Stimulated activated CD8-positive, alpha-beta memory T cell treated with anti-CD3 and anti-CD28 coated beads, Interleukin-15, amount 100 ng/mL, for 4 hours (primary cell): ENCODE measurements at regions not wholly inside any gene's neighbourhood (a gene's known extent, or its start where the extent isn't known, plus 50 kb on each side); places are given as distances from the start of the nearest gene placed in this dataset.

Experiments used
- DNase-seq, 2 donors: peaks; one replicate each; pipeline ENCODE4 v3.0.0-alpha.2; 2020; ENCODE audit warnings: low read depth in 2 of 2

DNA sequence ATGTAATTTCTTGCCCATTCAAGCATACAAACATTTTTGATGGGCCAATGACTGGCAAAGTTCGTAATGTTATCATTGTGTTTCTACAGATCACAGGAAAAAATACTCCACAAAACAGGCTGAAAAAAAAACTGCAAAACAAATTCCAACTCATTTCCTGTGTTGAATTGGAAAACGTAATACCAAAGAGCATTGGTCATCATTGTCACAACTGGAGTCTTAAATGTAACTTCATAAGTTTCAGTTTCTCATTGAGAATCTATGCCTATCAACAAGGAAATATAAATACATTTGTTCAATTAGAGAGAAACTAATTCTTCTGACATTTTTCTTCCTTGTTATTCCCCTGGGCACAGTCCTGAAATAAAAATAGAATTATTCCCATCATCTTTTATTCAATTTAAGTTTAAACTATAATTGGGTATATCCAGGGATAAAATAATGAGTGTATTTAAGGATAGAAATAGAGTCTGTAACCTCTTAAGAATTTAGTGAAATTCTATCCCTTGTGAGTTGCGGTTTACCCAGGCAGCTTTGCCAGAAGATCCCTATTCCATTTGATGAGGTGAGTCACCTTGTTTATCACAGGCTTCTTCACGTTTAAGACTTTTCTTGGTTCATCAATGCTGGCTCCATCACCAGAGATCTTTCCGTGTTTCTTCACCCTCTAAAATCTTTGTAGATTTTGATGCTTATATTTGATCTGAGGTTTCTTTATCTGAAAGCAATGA lies 112.7 kb upstream of the ITGA1 start:
- no peak for DNase-seq

DNA sequence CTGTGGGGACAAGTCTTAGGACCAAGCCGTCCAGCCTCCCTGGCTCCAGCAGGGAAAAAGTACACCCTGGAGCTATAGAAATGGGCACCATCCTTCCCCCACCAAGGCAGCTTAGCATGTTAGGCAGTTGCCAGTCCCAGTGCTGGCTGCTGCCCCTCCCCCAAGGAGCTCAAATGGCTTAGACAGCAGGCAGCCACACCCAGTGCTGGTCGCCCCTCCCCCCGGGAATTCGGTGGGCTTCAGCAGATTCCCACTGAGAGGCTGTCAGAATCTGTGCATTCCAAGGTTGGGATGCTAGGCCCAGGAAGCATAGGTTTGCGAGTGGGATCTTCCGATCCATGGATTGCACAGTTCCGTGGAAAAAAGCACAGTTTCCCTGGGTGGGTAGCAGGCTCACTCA lies 105.2 kb upstream of the ITGA1 start:
- DNase-seq, result no peak

DNA sequence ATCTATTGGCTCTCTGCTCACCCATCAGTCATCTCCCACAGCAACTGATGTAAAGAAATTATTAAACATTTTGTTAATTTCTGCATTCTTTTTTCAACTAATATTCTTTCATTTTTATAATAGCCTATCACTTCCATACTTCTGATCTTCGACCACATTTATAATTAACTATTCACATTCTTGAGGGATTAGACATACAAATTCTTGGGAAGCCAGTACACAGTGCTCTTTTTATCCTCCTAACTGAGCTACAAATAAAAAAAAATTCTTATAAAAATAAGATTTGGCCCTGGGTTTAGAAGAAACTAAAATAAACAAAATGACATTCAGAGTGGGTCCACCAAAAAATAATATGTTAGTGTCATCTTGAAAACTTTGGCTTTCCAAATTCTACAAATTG lies 103.7 kb upstream of the ITGA1 start:
- no peak for DNase-seq

DNA sequence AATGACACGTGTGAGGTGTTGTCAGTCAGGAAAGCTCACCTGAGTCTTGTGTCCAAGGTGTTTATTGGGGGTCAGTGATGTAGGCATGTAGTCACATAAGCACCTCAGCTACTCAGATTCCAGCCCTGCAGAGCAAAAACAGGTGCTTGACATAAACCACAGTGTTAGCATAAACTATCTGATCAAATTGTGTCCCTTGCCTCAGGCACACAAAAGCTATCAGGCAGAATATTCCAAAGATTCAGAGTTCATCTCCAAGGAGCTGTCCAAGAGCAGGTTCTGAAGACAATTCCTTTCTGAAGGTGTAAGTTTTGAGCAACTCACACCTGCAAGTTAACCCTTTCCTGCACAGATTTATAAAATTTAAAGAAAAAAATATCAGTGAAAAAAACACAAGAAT lies 102.2 kb upstream of the ITGA1 start:
- DNase-seq, result no peak

DNA sequence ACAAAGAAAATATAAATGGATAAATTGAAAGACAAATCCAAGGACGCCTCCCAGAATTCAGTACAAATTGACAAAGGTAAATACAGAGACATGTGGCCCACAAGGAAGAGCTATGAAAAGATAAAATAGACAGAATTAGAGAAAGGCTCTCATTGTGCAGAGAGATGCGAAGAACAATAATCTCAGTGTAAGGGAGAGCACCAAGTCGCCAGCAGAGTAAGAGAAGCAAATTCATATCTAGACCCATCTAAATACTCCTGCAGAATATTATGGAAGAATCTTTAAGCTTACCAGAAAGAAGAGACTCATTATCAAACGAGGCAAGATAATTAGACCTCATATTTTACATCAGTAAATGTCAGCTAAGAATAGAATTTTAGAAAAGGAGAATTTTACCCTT lies 101.7 kb upstream of the ITGA1 start:
- DNase-seq, result no peak

DNA sequence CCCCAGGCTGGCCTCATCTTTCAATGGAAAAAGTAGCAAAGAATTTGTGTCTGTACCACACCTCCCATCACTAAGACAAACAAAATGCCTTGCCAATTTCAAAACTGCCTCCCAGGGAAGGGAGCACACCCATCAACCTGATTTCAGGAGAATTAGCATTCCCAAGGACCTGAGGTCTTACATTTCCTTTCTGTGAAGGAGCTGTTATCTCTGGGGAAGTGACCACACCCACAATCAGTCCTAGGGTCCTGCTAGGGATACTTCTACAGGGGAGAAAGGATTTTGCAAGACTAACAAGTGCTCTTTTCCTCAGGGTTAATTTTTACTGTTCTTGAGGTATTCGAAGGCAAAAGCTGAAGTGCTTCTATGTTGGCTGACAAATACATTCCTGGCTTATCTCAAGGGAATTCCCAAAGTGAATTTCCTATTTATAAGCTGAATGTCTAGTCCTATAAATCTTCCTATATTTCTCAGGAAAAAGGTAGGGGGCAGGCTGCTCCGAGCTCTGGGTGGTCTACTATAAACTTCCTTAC lies 97.4 kb upstream of the ITGA1 start:
- no peak for DNase-seq

DNA sequence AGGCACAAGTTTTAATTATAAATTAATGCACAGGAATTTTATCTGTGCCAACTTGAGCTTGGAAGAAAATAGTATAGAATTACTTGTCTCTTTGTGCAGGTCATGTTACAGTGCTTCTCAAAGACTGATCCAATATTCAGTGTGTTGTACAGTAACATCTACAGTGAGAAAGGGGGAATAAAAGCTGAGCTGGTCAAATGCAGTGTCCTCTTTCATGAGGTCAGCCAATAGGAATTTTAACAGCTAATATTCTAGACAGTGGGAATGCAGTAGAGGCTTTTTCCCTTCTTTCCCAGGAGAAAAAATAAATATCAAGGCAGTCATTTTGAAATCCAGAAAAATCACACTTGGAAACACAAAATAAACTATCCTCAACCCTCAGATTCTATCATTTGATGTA lies 95.7 kb upstream of the ITGA1 start:
- no peak for DNase-seq

DNA sequence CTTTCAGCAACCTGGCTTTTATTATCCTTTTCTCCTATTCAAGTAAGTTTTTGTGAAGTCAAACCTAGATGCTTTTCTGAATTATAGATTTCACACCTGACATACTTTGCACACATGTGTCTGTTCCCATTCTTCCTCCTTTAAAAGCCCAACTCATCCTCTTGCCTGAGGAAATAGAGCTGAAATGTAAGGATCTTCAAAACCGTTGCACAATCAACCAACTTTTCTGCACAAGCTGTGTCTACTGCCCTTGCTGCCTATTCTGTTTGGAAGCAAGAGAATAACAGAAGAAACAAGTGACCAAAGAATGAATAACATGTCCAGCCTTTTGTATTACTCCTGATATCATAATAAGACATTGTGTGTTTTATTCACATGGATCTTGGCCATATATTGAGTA lies 95.1 kb upstream of the ITGA1 start:
- DNase-seq, result no peak

DNA sequence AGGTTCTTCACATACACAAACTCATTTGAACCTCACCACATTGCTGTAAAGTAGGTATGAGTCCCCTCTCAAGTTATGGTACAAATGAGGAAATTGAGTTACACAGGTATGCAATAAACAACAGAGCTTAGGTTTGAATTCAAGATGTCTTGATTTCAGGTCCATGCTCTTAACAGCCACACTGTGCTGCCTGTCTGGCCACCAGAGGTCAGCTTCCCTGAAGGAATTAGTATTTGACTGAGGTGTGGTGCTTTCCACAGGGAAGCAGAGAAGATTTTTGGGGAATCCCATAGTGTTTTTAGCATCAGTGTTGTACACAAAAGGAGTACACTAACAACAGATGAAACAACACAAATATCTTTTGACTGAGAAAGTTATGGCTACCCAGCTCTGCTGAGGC lies 94.4 kb upstream of the ITGA1 start:
- DNase-seq, result no peak

DNA sequence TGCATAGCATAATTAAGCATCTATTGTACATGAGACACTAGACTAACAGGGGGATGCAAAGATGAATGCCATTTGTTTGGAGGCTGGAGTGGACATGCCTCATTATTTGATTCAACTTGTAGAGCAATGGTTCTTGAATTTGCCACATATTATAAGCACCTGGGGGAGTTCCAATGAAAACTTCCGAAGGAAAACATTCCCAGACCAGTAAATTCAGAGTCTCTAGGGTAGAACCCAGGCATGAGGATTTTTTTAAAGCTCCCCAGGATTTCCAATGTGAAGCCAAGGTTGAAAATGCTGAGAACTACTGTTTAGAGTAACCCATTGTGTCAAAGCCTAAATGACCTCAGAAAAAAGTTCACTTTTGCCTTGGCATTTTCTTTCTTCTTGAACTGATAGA lies 93.9 kb upstream of the ITGA1 start:
- DNase-seq, result no peak

DNA sequence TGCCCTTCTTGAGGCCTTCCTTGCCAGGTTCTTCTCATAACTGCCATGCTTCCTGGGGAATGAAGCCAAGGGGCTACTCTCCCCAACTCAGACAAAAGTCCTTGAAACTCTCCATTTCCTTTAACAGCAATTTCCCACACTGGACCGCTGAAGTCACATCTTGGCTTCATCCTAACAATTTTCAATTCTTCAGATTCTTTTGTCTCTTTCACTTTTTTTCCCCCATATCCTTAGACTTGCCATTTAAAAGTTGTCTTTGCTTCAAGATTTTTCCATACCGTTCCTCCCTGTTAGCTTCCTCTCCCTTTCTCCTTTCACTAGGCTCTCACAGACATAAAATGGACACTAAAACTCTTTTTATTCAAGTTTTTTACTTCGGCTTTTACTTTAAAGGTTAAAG lies 93.1 kb upstream of the ITGA1 start:
- no peak for DNase-seq

DNA sequence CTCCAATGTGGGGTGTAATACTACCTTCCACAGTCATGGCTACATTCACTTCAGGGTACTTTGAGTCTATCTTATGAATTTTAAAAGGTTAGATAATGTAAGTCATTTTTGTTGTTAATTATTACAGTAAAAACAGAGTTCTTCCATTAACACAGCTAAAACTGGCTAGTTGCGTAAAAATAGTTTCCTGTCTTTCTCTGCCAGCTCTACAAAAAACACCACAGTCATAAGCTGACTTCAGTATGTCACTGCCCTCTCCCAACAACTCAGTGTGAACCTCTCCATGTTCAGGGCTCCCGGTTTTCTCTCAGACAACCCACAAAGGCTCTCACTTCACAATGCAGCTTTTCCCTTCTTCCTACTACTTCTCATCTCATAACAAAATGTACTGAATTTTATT lies 84.8 kb upstream of the ITGA1 start:
- DNase-seq, result no peak

DNA sequence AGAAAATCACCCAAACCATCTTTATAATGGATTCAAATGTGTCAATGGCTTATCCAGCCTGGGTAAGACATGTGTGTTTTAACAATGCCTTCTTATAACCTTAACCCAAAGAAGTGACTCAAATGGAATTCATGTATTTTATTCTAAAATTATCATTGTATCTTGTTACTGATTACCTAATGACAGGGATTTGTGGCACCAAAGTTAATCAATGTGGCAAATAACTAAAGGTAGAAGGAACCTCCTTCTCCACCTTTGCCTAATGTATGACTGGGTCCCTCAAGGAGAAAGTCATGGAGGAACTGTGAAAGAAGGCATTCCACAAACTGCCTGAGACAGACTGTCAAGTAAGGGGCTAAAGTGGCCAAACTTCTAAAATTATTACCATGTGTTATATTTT lies 84.4 kb upstream of the ITGA1 start:
- DNase-seq, result no peak

DNA sequence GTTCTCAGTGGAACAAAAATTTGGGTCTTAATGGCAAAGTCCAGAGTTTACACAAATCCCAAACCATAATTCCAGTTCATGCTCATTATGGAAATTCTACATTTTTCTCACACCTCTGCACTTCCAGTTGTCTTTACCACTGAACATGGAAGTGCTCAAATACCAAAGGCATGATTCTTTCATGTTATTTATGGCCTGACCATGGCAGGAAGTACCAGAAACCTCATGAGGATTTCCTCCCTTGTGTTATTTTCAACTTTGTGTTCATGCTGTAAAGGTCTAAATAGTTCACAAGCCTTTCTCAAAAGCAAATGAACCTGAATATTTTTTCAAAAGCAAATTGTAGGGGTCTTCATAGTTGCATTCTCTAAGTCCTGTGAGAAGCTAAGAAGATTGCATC lies 82.0 kb upstream of the ITGA1 start:
- no peak for DNase-seq

DNA sequence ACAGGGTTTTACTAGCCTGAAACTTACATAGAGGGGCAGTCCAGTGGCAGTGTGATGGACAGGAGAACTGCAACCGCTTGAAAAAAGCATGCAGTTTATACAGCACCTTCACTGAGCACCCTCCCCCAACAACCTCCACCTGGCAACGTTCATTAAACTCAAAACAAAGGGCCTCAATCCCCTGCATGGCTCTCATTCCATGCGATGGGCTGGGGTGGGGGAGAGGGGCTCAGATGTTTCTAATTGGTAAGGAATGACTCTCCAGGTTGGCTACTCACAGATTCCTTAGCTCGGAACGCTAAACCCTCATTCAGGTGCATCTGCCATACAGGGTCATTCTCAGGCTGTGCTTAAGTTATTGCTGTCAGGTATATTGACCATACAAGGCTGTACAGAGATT lies 80.9 kb upstream of the ITGA1 start:
- DNase-seq, result no peak

DNA sequence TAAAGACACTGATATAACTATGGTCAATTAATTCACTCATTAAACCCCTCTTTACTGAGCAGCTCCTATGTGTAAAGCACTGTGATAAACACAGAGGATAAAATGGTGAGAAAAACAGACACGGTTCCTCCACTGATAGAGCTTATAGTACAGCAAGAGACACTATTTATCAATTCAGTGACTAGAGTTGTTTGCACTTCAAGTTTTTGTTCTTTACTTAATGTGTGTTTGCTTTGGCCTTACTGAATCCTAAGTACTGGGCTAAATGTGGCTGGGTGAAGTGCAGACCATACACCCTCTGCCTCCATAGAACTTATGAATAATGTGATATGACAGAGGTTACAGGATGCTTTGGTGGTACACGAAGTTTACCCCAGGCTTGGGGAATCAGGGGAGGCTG lies 80.1 kb upstream of the ITGA1 start:
- DNase-seq, result no peak

DNA sequence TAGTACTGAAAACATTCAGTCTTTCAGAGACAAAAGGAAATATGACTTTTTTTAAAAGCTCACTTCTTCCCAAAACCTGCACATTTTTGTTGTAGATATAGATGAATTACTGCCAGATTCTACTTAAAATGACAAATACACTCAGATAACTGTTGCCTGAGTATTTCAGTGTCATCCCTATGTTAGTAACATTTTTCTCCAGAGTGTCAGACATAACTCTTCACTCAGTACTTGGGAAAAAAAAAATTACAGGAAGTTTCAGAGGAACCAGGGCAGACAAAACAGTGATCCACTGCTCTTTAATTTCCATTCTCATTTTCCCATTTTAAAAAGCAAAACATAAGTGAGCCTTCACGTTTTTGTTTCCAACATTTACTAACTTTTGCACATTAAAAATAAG lies 79.3 kb upstream of the ITGA1 start:
- no peak for DNase-seq

DNA sequence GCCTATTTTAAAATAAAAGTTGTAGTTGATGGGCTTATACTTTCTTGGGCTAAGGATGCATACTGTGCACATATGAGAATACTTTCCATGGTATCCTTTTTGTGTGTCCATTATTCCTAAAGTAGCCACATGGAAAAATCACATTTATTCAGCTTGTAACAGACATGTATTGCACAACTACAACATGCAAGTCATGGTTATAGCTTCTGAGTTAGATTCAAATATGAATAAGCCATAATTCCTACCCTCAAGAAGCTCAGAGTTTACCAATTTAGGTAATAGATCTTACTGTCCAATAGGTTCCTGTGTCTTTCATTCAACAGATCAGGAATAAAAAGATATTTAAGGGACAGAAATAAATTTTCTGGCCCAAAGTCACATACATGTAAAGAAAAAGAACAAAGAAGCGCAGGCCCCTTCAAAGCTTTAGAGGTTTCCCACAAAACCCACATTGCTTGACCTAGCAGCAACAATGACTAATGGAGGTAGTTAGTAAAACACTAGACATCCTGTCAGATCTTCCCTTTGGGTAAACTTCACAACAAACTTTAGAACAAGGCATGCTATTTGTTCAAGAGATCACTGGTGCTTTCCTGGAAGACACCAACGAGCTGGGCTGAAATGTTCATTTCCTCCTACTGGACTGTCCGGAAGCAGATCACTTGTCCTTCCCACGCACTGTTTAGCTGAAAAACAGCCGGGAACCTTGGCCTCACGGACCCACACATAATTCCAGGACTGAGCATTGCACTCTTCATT lies 78.4 kb upstream of the ITGA1 start:
- DNase-seq, result no peak

DNA sequence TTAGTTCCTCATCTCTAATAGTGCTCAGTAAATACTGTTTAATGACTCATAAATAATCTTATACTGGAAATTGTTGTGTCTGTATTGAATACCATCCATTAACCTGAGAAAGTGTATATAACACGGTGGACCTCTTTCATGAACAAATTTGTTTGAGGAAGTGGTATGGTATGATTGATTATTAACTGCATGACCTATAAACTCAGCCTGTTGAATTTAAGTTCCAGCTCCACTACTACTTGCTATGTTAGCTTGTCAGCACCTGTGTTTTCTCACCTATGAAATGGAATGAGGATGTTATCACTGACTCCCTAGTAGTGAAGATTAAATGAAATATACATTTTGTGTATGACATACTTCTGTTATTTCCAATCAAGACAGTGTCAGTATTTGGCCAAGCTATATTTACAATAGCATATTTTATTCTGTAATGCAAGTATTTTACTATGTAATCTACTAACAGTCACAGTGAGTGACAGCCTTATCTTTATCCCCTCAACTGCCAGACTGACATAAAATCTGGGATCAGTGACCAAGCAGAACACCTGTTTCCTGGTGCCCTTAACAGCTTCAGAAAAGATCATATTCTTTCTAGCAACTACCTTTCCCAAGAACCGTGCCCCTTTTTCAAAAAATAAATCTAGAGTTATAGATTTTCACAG lies 77.3 kb upstream of the ITGA1 start:
- DNase-seq, result no peak

DNA sequence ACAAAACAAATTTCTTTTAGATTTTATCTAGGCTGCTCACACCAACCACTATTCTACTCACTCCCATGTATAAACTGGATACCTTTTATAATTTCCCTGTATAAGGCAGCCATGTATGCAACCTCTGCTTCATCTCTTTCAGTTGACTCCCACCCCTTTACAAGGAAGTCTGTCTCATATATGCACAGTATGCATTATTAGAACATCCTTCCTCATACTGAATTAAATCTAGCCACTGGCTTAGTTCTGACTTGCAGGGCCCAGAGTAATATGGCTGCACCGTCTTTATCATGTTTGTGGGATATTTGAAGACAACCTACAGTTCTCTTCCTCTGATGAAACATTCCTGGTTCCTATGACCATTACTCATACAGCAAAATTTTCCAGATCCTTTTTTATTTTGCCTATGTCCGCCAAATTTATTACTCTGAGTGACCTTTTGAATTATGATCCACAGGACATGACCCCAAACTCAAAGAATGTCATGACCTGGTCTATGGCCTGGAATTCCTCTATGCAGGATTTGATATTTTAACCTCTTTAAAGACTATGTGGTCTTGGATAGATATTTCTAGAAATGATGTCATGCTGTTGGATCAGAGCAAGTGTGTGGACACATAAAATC lies 76.6 kb upstream of the ITGA1 start:
- DNase-seq, result no peak

DNA sequence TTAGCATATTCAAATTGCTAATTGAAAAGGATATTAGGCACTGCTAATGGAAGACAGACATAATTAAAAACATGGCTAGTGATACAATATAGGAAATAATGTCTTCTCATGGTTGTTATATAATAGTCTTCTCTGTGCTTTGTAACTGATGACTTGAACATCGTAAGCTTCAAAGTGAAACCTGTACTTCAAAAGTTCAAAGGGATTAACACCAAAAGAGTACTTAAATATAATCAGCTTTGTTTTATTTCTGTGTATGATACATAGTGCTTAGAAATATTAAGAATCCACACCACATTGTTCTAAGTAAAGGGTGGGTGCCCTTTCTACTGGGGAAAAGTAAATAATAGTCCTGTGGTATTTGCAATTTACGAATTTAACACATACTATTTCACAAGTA lies 75.4 kb upstream of the ITGA1 start:
- no peak for DNase-seq

DNA sequence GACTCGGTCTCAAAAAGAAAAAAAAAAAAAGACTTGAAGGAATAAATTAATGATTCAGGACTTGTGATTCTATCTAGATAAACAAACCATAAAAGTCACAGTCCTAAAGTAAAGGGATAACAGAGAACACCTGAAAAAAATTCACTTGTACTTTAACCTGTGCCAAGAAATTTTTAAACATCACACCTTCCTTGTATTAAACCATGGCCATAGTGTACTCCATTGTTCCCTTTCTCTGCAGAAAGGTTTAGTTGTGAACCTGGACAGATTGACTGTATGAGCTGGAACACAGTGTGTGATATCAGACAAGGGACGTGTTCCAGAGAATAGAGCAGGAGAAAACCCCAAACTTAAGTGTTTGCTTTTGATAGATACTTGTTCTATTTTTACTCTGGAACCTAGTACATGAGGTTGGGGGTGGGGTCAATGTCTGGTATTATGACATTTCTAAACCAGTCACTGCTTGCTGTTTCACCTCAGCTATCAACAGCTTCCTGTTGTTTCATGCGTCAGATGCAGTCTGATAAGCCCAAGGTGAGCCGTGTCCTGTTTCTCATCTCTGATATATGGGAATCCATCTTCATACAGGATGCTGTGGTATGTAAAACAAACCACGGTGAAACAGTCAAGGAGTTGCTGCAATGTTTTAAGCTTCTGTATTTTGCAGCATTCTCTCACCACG lies 62.5 kb upstream of the ITGA1 start:
- DNase-seq, result peak in 1 of 2 donors; percentile 37
